Bronchial epithelial cell (primary cell): ENCODE measurements at regions not wholly inside any gene's neighbourhood (a gene's known extent, or its start where the extent isn't known, plus 50 kb on each side); places are given as distances from the start of the nearest gene placed in this dataset.

ENCODE experiments used
- DNase-seq: peaks from one replicate; pipeline ENCODE4 v3.0.0-alpha.2; 2010; ENCODE audit warnings: low read depth
- FAIRE-seq: peaks from 2 replicates; lab custom pipeline; 2011; peaks lifted over from hg19 to GRCh38; lab: Jason Lieb, UNC
- H3K27me3 ChIP-seq: 2 replicates; pipeline ENCODE4 v1.5.1; 2011; ENCODE audit warnings: low read length; ENCODE audit not compliant: control insufficient read depth, insufficient read depth
- H3K36me3 ChIP-seq: 2 replicates; pipeline ENCODE4 v1.5.1; 2011; ENCODE audit warnings: low read length; ENCODE audit not compliant: control insufficient read depth, insufficient read depth
- H3K4me3 ChIP-seq: 2 replicates; pipeline ENCODE4 v1.5.1; 2011; ENCODE audit warnings: mild to moderate bottlenecking, low read depth, low read length, control low read depth
- TF ChIP-seq, protein P1 (sequence below): IDR thresholded peaks from 2 replicates; pipeline ENCODE4 v1.5.1; 2011; ENCODE audit warnings: mild to moderate bottlenecking, moderate library complexity, low read length, control low read depth, inconsistent platforms; ENCODE audit not compliant: insufficient read depth, severe bottlenecking

DNA sequence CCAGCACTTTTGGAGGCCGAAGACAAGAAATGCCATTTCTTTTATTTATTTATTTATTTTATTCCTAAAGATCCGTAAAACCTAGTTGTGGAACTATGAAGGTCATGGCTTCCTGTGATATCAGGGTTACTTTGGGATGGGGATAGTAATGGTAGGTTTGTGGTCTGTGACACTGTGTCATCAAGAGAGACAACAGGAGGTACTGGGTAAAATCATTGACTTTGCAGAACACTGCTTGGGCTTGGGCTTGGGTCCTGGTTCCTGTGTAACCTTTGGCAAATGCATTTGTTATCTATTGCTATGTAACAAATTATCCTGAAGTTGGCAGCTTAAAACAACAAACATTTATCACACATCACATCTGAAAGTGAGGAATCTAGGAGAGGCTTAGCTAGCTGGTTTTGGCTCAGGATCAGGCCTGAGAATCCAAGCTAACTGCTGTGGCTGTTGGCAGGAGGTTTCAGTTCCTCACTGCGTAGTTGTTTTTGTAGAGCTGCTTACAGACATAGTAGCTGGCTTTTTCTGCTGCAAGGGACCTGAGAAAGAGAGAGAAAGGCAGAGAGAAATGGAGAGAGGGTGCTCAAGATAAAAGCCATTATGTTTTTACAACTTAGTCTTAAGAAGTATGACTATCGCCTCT is 576.4 kb upstream of the SLIT2 start:
- FAIRE-seq (no peak), DNase-seq (no peak)
- TF ChIP-seq, protein P1, sequence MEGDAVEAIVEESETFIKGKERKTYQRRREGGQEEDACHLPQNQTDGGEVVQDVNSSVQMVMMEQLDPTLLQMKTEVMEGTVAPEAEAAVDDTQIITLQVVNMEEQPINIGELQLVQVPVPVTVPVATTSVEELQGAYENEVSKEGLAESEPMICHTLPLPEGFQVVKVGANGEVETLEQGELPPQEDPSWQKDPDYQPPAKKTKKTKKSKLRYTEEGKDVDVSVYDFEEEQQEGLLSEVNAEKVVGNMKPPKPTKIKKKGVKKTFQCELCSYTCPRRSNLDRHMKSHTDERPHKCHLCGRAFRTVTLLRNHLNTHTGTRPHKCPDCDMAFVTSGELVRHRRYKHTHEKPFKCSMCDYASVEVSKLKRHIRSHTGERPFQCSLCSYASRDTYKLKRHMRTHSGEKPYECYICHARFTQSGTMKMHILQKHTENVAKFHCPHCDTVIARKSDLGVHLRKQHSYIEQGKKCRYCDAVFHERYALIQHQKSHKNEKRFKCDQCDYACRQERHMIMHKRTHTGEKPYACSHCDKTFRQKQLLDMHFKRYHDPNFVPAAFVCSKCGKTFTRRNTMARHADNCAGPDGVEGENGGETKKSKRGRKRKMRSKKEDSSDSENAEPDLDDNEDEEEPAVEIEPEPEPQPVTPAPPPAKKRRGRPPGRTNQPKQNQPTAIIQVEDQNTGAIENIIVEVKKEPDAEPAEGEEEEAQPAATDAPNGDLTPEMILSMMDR = no peak
- H3K4me3 ChIP-seq = no peak overlapping the region
- H3K27me3 ChIP-seq = no peaks in the 10 kb centered on the region
- H3K36me3 ChIP-seq = no peaks in the 10 kb centered on the region

DNA sequence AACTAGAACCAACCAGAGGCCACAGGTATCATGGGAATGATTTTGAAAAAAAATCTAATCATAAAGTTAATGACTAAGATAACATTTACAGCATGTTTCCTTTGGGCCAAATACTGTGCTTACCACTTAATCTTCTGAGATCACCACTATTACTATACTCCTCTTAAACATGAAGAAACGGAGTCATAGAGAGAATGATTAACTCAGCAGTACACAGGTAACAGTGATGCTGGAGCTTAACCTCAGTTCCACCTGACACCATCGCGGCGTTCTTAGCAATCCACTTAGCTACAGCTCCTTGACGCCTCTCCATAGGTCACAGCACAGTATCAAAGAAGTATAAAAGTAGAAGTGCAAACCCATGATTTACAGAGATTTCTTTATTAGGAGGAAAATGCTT is 592.6 kb upstream of the SLIT2 start:
- H3K4me3 ChIP-seq = no peak overlapping the region
- no peaks in the 10 kb centered on the region for H3K36me3 ChIP-seq
- TF ChIP-seq, protein P1 = no peak
- no peaks in the 10 kb centered on the region for H3K27me3 ChIP-seq
- no peak for DNase-seq
- FAIRE-seq = no peak

DNA sequence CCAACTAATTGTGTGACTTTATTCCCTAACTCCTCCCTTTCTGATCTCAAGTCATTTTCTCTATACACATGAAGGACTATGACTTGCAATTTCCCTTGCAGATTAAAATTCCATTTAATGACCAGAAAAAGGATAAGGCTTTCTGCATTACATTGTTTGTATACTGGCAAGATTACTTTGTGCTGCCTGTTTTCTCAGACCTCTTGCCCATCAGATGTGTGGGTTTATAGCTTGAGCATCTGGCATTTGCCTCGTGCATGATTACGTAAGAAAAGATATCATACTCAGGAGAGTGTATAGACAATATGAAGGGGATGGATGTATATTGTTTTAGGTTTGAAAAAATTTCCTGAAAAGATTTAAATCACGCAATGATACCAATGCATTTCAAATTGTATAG is 593.8 kb upstream of the SLIT2 start:
- FAIRE-seq (no peak), DNase-seq (no peak)
- Histone ChIP-seq H3K36me3 (no peaks in the 10 kb centered on the region), H3K4me3 (no peak overlapping the region), H3K27me3 (no peaks in the 10 kb centered on the region)
- TF ChIP-seq, protein P1 = no peak

DNA sequence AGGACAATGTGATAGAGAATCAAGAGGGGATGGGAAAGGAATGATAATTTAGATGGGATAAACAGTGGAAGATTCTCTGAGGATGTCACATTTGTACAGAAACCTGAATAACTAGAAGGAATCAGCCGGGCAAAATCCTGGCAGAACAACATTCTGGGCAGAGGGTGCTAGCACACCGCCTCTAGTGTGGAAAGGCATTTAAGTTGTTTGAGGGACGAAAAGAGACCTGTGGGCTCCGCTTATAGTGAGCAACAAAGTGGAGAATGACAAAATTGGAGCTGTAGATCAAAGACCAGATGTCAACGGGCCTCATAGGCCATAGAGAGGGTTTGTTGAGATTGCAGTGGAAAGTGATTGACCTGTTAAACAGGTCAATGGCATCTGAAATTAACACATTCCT is 596.0 kb upstream of the SLIT2 start:
- no peak for FAIRE-seq
- TF ChIP-seq, protein P1 = no peak
- no peak for DNase-seq
- H3K27me3 ChIP-seq = no peaks in the 10 kb centered on the region
- no peak overlapping the region for H3K4me3 ChIP-seq
- no peaks in the 10 kb centered on the region for H3K36me3 ChIP-seq

DNA sequence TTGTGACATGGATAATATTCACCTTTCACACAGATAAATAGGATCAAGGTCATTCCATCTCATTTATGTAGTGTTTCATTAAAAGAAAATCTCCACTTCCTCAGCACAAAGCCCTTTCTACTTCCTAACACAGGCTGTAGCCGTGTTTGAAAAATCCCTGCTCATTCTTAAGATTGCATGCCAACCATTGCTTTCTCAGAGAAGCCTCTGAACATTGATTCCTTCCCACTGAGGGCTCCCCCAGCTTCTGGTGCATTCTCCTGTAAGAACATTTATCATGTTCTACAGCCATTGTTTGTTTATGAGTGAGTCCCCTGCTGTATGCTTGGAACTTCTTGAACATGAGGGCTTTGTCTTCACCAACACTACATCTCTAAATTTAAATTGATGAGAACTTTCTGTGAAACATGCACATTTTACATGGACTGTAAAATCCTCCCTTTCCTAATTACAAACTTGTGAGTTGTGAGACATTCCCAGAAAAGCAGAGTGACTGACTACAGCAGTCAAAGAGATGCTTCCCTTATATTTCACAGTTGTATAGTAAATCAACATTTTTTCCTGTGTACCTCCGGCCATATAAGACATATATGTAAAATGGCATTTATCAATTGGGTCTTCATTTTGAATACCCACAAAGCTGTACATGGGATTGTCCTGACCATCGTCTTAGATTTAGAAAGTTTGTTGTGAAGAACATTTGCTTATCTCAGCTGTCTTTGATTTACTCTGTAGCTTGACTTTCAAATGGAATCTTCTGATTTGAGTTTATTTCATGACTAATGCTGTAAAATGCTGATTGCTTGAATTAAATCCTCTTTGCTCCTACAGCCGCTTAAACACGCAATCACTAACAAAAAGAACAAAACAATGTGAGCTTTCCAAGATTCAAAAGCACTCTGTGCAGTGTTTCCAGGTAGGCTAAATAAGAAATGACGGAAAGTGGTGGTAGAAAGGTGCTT is 600.5 kb upstream of the SLIT2 start:
- no peak for DNase-seq
- no peak for FAIRE-seq

More for the DNA sequence above, 600.5 kb upstream of the SLIT2 start:
- Histone ChIP-seq H3K4me3 (no peak overlapping the region), H3K27me3 (no peaks in the 10 kb centered on the region), H3K36me3 (no peaks in the 10 kb centered on the region)
- TF ChIP-seq, protein P1 = no peak
